GM23248 (cell line): ENCODE measurements at regions not wholly inside any gene's neighbourhood (a gene's known extent, or its start where the extent isn't known, plus 50 kb on each side); places are given as distances from the start of the nearest gene placed in this dataset.

Source experiments
- DNase-seq: peaks from one replicate; pipeline ENCODE4 v3.0.0-alpha.2; 2015
- H2AFZ ChIP-seq: fragments of 200-600 bp; sonication (generic); 2 replicates; pipeline ENCODE4 v1.6.1; 2016; ENCODE audit warnings: antibody characterized with exemption
- H3F3A ChIP-seq: fragments of 200-600 bp; sonication (generic); 2 replicates; pipeline ENCODE4 v1.6.1; 2016; ENCODE audit warnings: mild to moderate bottlenecking, antibody characterized with exemption, mixed run types; ENCODE audit not compliant: insufficient read depth
- H3K27ac ChIP-seq: fragments of 200-600 bp; sonication (generic); 2 replicates; pipeline ENCODE4 v1.5.1; 2016; ENCODE audit warnings: mild to moderate bottlenecking
- H3K27me3 ChIP-seq: fragments of 200-600 bp; sonication (generic); replicated peaks from 2 replicates; pipeline ENCODE4 v1.6.1; 2016; ENCODE audit warnings: mild to moderate bottlenecking; ENCODE audit not compliant: insufficient read depth
- H3K36me3 ChIP-seq: fragments of 200-600 bp; sonication (generic); 2 replicates; pipeline ENCODE4 v1.6.1; 2016; ENCODE audit warnings: low read depth, mild to moderate bottlenecking
- H3K4me1 ChIP-seq: fragments of 200-600 bp; sonication (generic); 2 replicates; pipeline ENCODE4 v1.6.1; 2016; ENCODE audit warnings: mild to moderate bottlenecking; ENCODE audit not compliant: insufficient read depth
- H3K4me2 ChIP-seq: fragments of 200-600 bp; sonication (generic); one replicate; pipeline ENCODE4 v1.6.1; 2016; ENCODE audit warnings: mild to moderate bottlenecking; ENCODE audit not compliant: unreplicated experiment
- H3K4me3 ChIP-seq: fragments of 200-600 bp; sonication (generic); 2 replicates; pipeline ENCODE4 v1.5.1; 2016; ENCODE audit warnings: mild to moderate bottlenecking
- H3K79me2 ChIP-seq: fragments of 200-600 bp; sonication (generic); 2 replicates; pipeline ENCODE4 v1.6.1; 2016; ENCODE audit warnings: mild to moderate bottlenecking; ENCODE audit not compliant: insufficient read depth
- H3K9ac ChIP-seq: fragments of 200-600 bp; sonication (generic); 2 replicates; pipeline ENCODE4 v1.6.1; 2016; ENCODE audit warnings: mild to moderate bottlenecking
- H3K9me2 ChIP-seq: fragments of 200-600 bp; sonication (generic); 2 replicates; pipeline ENCODE4 v1.6.1; 2016; ENCODE audit warnings: mixed run types, mild to moderate bottlenecking, moderate library complexity; ENCODE audit not compliant: insufficient read depth
- H3K9me3 ChIP-seq: fragments of 200-600 bp; sonication (generic); one replicate; pipeline ENCODE4 v1.6.1; 2017; ENCODE audit warnings: low read depth
- H4K20me1 ChIP-seq: fragments of 200-600 bp; sonication (generic); 2 replicates; pipeline ENCODE4 v1.6.0; 2016; ENCODE audit not compliant: insufficient read depth
- EZH2 ChIP-seq: fragments of 200-600 bp; sonication (generic); IDR thresholded peaks from 2 replicates; pipeline ENCODE4 v1.6.1; 2018; ENCODE audit warnings: antibody characterized with exemption, mild to moderate bottlenecking; ENCODE audit not compliant: insufficient read depth, poor library complexity, severe bottlenecking
- EZH2phosphoT487 ChIP-seq: fragments of 200-600 bp; sonication (generic); IDR thresholded peaks from 2 replicates; pipeline ENCODE4 v1.6.1; 2018; ENCODE audit warnings: antibody characterized with exemption, moderate library complexity, mild to moderate bottlenecking, low read depth; ENCODE audit not compliant: insufficient read depth
- WGBS, 2 experiments: methylation state at CpG; one replicate each; pipeline ENCODE4 v1.1.6; 2015 to 2017; ENCODE audit warnings: low lambda C conversion rate in 2 of 2, low coverage in 1 of 2; ENCODE audit errors: missing lambda C conversion rate in 2 of 2; 5-methylcytosine and 5-hydroxymethylcytosine counted together
- in situ Hi-C: fragments of 300-500 bp; cut with MboI; formaldehyde crosslinking; loops from 2 replicates; pipeline ENCODE4 v1.15.0; 2020

GRCh38 chr12:13583630-13584029, 387.1 kb downstream of the EMP1 start:
- H2AFZ ChIP-seq, result no peak overlapping the region
- H3K36me3 ChIP-seq, result no peaks in the 10 kb centered on the region
- H3K27me3 ChIP-seq, result peaks cover 24% of the 10 kb centered on the region
- WGBS, 2 experiments, result 34 to 43% methylated on average over 7 of the region's 7 CpGs
- H3K4me3 ChIP-seq, result no peak overlapping the region
- no peaks in the 10 kb centered on the region for H3K9me3 ChIP-seq
- DNase-seq, result no peak
- H3K27ac ChIP-seq, result no peak overlapping the region
- H3K4me2 ChIP-seq, result no peak overlapping the region
- no peaks in the 10 kb centered on the region for H3K9me2 ChIP-seq
- H3K9ac ChIP-seq, result no peak overlapping the region
- no peaks in the 10 kb centered on the region for H3F3A ChIP-seq
- no peak for TF ChIP-seq EZH2
- no peak for TF ChIP-seq EZH2phosphoT487
- no peaks in the 10 kb centered on the region for H4K20me1 ChIP-seq
- no peaks in the 10 kb centered on the region for H3K79me2 ChIP-seq
- in situ Hi-C loops, result no loop called here
- no peaks in the 10 kb centered on the region for H3K4me1 ChIP-seq

GRCh38 chr12:13582421-13582820, 385.9 kb downstream of the EMP1 start:
- no peaks in the 10 kb centered on the region for H3K79me2 ChIP-seq
- H3K9me3 ChIP-seq, result no peaks in the 10 kb centered on the region
- in situ Hi-C loops, result no loop called here
- H4K20me1 ChIP-seq, result no peaks in the 10 kb centered on the region
- no peak overlapping the region for H3K27ac ChIP-seq
- no peaks in the 10 kb centered on the region for H3K4me1 ChIP-seq
- no peaks in the 10 kb centered on the region for H3K36me3 ChIP-seq
- DNase-seq, result no peak
- no peak for TF ChIP-seq EZH2phosphoT487
- TF ChIP-seq EZH2, result no peak
- no peak overlapping the region for H2AFZ ChIP-seq
- H3K4me3 ChIP-seq, result no peak overlapping the region
- WGBS, 2 experiments, result 1 to 3% methylated on average over 4 of the region's 4 CpGs
- H3K9me2 ChIP-seq, result no peaks in the 10 kb centered on the region
- H3K9ac ChIP-seq, result no peak overlapping the region
- H3K27me3 ChIP-seq, result peaks cover 24% of the 10 kb centered on the region
- no peaks in the 10 kb centered on the region for H3F3A ChIP-seq
- no peak overlapping the region for H3K4me2 ChIP-seq

GRCh38 chr12:13581031-13581430, 384.5 kb downstream of the EMP1 start:
- peaks cover 16% of the 10 kb centered on the region for H3K27me3 ChIP-seq
- H3K4me1 ChIP-seq, result no peaks in the 10 kb centered on the region
- H3K9me3 ChIP-seq, result no peaks in the 10 kb centered on the region
- no peak overlapping the region for H2AFZ ChIP-seq
- in situ Hi-C loops, result no loop called here
- no peak overlapping the region for H3K9ac ChIP-seq
- no peaks in the 10 kb centered on the region for H3K36me3 ChIP-seq
- no peaks in the 10 kb centered on the region for H3K9me2 ChIP-seq
- no peak overlapping the region for H3K4me2 ChIP-seq
- no peak for DNase-seq
- H3K27ac ChIP-seq, result no peak overlapping the region
- TF ChIP-seq EZH2 (no peak), EZH2phosphoT487 (no peak)
- no peak overlapping the region for H3K4me3 ChIP-seq
- no peaks in the 10 kb centered on the region for H3K79me2 ChIP-seq
- H4K20me1 ChIP-seq, result no peaks in the 10 kb centered on the region
- no peaks in the 10 kb centered on the region for H3F3A ChIP-seq

- DNase-seq, result no peak
- TF ChIP-seq EZH2phosphoT487 (no peak), EZH2 (no peak)
- Histone ChIP-seq H4K20me1 (no peaks in the 10 kb centered on the region), H2AFZ (no peak overlapping the region), H3F3A (no peaks in the 10 kb centered on the region), H3K9ac (no peak overlapping the region), H3K4me1 (no peaks in the 10 kb centered on the region), H3K79me2 (no peaks in the 10 kb centered on the region), H3K27ac (no peak overlapping the region), H3K4me3 (no peak overlapping the region), H3K4me2 (no peak overlapping the region), H3K9me2 (no peaks in the 10 kb centered on the region), H3K36me3 (no peaks in the 10 kb centered on the region), H3K9me3 (no peaks in the 10 kb centered on the region), H3K27me3 (peaks cover 14% of the 10 kb centered on the region)
- WGBS, 2 experiments, result 73 to 90% methylated on average over 1 of the region's 1 CpG
- in situ Hi-C loops, result no loop called here
Measured at GRCh38 chr12:13580206-13580605, 383.7 kb downstream of the EMP1 start.

- Histone ChIP-seq H3K4me2 (no peak overlapping the region), H3K9me3 (no peaks in the 10 kb centered on the region), H3F3A (peaks cover 7% of the 10 kb centered on the region), H3K79me2 (no peaks in the 10 kb centered on the region), H3K27me3 (no peaks in the 10 kb centered on the region), H3K27ac (no peak overlapping the region), H3K9ac (no peak overlapping the region), H3K4me1 (peaks cover 6% of the 10 kb centered on the region), H3K36me3 (no peaks in the 10 kb centered on the region), H3K4me3 (no peak overlapping the region), H3K9me2 (no peaks in the 10 kb centered on the region; the same call in 1 of the 2 replicates), H4K20me1 (no peaks in the 10 kb centered on the region), H2AFZ (no peak overlapping the region)
- 56 to 58% methylated on average over 3 of the region's 3 CpGs for WGBS, 2 experiments
- no peak for DNase-seq
- in situ Hi-C loops, result no loop called here
- no peak for TF ChIP-seq EZH2
Measured at GRCh38 chr12:13576935-13577500, 380.5 kb downstream of the EMP1 start.
